HEK293 (cell line): ENCODE measurements at regions not wholly inside any gene's neighbourhood (a gene's known extent, or its start where the extent isn't known, plus 50 kb on each side); places are given as distances from the start of the nearest gene placed in this dataset.

ENCODE experiments used
- CTCF ChIA-PET: fragments of 350-600 bp; formaldehyde crosslinking; extraction: SDS; loops from one replicate; lab custom pipeline; 2021; ENCODE audit warnings: antibody characterized with exemption; lab: Yijun Ruan, JAX
- POLR2A ChIA-PET: fragments of 300-600 bp; formaldehyde crosslinking; extraction: SDS; loops from one replicate; lab custom pipeline; 2020; ENCODE audit warnings: antibody characterized with exemption, inconsistent platforms; lab: Yijun Ruan, JAX
- H3K27ac ChIP-seq: fragments of 200-500 bp; sonication (Bioruptor generic); 2 replicates; pipeline ENCODE4 v1.5.1; 2014; ENCODE audit warnings: low read depth, low read length, control low read depth, inconsistent platforms; ENCODE audit errors: extremely low read depth
- H3K36me3 ChIP-seq, 2 experiments: fragments of 200-500 bp in 1 of 2; sonication (Bioruptor generic) in 1 of 2; 1 replicate in 1 of 2; 2 replicates in 1 of 2; pipeline ENCODE4 v1.5.1; 2014 to 2017; ENCODE audit warnings: inconsistent platforms in 2 of 2, low read length in 2 of 2; ENCODE audit not compliant: control insufficient read depth in 2 of 2, insufficient read depth in 1 of 2
- H3K4me1 ChIP-seq: fragments of 200-500 bp; sonication (Bioruptor generic); 2 replicates; pipeline ENCODE4 v1.5.1; 2014; ENCODE audit warnings: mild to moderate bottlenecking, low read length, inconsistent platforms; ENCODE audit not compliant: control insufficient read depth, insufficient read depth
- H3K4me3 ChIP-seq: 2 replicates; pipeline ENCODE4 v1.5.1; 2011; ENCODE audit warnings: low read depth, mild to moderate bottlenecking, control low read depth, low read length, moderate library complexity
- H3K9me3 ChIP-seq: fragments of 200-500 bp; sonication (Bioruptor generic); 2 replicates; pipeline ENCODE4 v1.5.1; 2014; ENCODE audit warnings: low read depth, low read length, inconsistent platforms; ENCODE audit not compliant: control insufficient read depth, insufficient read depth
- BCL11B ChIP-seq: fragments of 450-650 bp; formaldehyde crosslinking; IDR thresholded peaks from 2 replicates; pipeline ENCODE4 v1.5.1; 2016; ENCODE audit warnings: low read depth, missing biosample characterization, missing genetic modification characterization
- GLIS1 ChIP-seq: fragments of 450-650 bp; formaldehyde crosslinking; IDR thresholded peaks from 2 replicates; pipeline ENCODE4 v1.5.1; 2016; ENCODE audit warnings: missing biosample characterization, missing genetic modification characterization
- KLF9 ChIP-seq: fragments of 450-650 bp; formaldehyde crosslinking; IDR thresholded peaks from 2 replicates; pipeline ENCODE4 v1.5.1; 2016; ENCODE audit warnings: missing biosample characterization, missing genetic modification characterization, low read depth
- PRDM2 ChIP-seq: fragments of 450-650 bp; formaldehyde crosslinking; IDR thresholded peaks from 2 replicates; pipeline ENCODE4 v1.5.1; 2016; ENCODE audit warnings: missing biosample characterization, missing genetic modification characterization, borderline replicate concordance
- RBAK ChIP-seq: fragments of 450-650 bp; formaldehyde crosslinking; IDR thresholded peaks from 2 replicates; pipeline ENCODE4 v1.5.1; 2016; ENCODE audit warnings: missing biosample characterization, missing genetic modification characterization
- REPIN1 ChIP-seq: fragments of 450-650 bp; formaldehyde crosslinking; IDR thresholded peaks from 2 replicates; pipeline ENCODE4 v1.5.1; 2017; ENCODE audit warnings: missing biosample characterization, missing genetic modification characterization, low read depth
- ZNF16 ChIP-seq: fragments of 450-650 bp; formaldehyde crosslinking; IDR thresholded peaks from 2 replicates; pipeline ENCODE4 v1.5.1; 2016; ENCODE audit warnings: low read depth, missing biosample characterization, missing genetic modification characterization
- ZNF18 ChIP-seq: fragments of 450-650 bp; formaldehyde crosslinking; IDR thresholded peaks from 2 replicates; pipeline ENCODE4 v1.5.1; 2016; ENCODE audit warnings: missing biosample characterization, missing genetic modification characterization
- ZNF184 ChIP-seq: fragments of 450-650 bp; IDR thresholded peaks from 2 replicates; pipeline ENCODE4 v1.5.1; 2018; ENCODE audit warnings: missing biosample characterization, mild to moderate bottlenecking, missing genetic modification characterization
- ZNF341 ChIP-seq: fragments of 450-650 bp; formaldehyde crosslinking; IDR thresholded peaks from 2 replicates; pipeline ENCODE4; 2016; ENCODE audit warnings: low read depth, missing biosample characterization, missing genetic modification characterization
- ZNF621 ChIP-seq: fragments of 450-650 bp; formaldehyde crosslinking; IDR thresholded peaks from 2 replicates; pipeline ENCODE4 v1.5.1; 2017; ENCODE audit warnings: missing biosample characterization, missing genetic modification characterization
- ZNF670 ChIP-seq: fragments of 450-650 bp; formaldehyde crosslinking; IDR thresholded peaks from 2 replicates; pipeline ENCODE4 v1.5.1; 2016; ENCODE audit warnings: missing biosample characterization, missing genetic modification characterization, low read depth
- ZNF701 ChIP-seq: fragments of 450-650 bp; formaldehyde crosslinking; IDR thresholded peaks from 2 replicates; pipeline ENCODE4 v1.5.1; 2016; ENCODE audit warnings: missing biosample characterization, missing genetic modification characterization
- ZNF785 ChIP-seq: fragments of 450-650 bp; formaldehyde crosslinking; IDR thresholded peaks from 2 replicates; pipeline ENCODE4 v1.5.1; 2016; ENCODE audit warnings: missing biosample characterization, missing genetic modification characterization
- ZSCAN18 ChIP-seq: fragments of 450-650 bp; formaldehyde crosslinking; IDR thresholded peaks from 2 replicates; pipeline ENCODE4 v1.5.1; 2016; ENCODE audit warnings: missing biosample characterization, missing genetic modification characterization
- TF ChIP-seq, protein P1 (sequence below): fragments of 450-650 bp; formaldehyde crosslinking; IDR thresholded peaks from 2 replicates; pipeline ENCODE4 v1.5.1; 2016; ENCODE audit warnings: missing biosample characterization, missing genetic modification characterization
- TF ChIP-seq, protein P2 (sequence below): fragments of 450-650 bp; IDR thresholded peaks from 2 replicates; pipeline ENCODE4 v1.5.1; 2018; ENCODE audit warnings: missing biosample characterization, mild to moderate bottlenecking, missing genetic modification characterization
- TF ChIP-seq, protein P3 (sequence below): fragments of 450-650 bp; formaldehyde crosslinking; IDR thresholded peaks from 2 replicates; pipeline ENCODE4 v1.5.1; 2017; ENCODE audit warnings: missing biosample characterization, missing genetic modification characterization
- TF ChIP-seq, protein P4 (sequence below): fragments of 450-650 bp; formaldehyde crosslinking; IDR thresholded peaks from 2 replicates; pipeline ENCODE4 v1.5.1; 2016; ENCODE audit warnings: missing biosample characterization, missing genetic modification characterization, borderline replicate concordance

GRCh38 chr21:20661745-20662422 lies 336.3 kb upstream of the NCAM2 start:
- ChIA-PET CTCF (no interaction called here), POLR2A (no interaction called here)
- peaks cover 2% of the 10 kb centered on the region; the same call in 1 of the 2 replicates for H3K9me3 ChIP-seq
- H3K4me1 ChIP-seq: no peaks in the 10 kb centered on the region
- no peak overlapping the region for H3K27ac ChIP-seq
- H3K4me3 ChIP-seq: no peak overlapping the region
- no peaks in the 10 kb centered on the region for H3K36me3 ChIP-seq
- TF ChIP-seq KLF9 (tag by site-specific recombination): no peak
- TF ChIP-seq, protein P1, sequence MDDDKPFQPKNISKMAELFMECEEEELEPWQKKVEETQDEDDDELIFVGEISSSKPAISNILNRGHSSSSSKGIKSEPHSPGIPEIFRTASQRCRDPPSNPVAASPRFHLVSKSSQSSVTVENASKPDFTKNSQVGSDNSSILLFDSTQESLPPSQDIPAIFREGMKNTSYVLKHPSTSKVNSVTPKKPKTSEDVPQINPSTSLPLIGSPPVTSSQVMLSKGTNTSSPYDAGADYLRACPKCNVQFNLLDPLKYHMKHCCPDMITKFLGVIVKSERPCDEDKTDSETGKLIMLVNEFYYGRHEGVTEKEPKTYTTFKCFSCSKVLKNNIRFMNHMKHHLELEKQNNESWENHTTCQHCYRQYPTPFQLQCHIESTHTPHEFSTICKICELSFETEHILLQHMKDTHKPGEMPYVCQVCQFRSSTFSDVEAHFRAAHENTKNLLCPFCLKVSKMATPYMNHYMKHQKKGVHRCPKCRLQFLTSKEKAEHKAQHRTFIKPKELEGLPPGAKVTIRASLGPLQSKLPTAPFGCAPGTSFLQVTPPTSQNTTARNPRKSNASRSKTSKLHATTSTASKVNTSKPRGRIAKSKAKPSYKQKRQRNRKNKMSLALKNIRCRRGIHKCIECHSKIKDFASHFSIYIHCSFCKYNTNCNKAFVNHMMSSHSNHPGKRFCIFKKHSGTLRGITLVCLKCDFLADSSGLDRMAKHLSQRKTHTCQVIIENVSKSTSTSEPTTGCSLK: no peak
- TF ChIP-seq, protein P2, sequence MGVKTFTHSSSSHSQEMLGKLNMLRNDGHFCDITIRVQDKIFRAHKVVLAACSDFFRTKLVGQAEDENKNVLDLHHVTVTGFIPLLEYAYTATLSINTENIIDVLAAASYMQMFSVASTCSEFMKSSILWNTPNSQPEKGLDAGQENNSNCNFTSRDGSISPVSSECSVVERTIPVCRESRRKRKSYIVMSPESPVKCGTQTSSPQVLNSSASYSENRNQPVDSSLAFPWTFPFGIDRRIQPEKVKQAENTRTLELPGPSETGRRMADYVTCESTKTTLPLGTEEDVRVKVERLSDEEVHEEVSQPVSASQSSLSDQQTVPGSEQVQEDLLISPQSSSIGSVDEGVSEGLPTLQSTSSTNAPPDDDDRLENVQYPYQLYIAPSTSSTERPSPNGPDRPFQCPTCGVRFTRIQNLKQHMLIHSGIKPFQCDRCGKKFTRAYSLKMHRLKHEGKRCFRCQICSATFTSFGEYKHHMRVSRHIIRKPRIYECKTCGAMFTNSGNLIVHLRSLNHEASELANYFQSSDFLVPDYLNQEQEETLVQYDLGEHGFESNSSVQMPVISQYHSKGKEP (tag by site-specific recombination): no peak
- no peak for TF ChIP-seq ZNF785 (tag by site-specific recombination)
- no peak for TF ChIP-seq ZNF184
- TF ChIP-seq ZNF341: no peak
- no peak for TF ChIP-seq GLIS1 (tag by site-specific recombination)
- no peak for TF ChIP-seq ZNF670
- TF ChIP-seq REPIN1 (tag by site-specific recombination): no peak
- no peak for TF ChIP-seq RBAK (tag by site-specific recombination)
- TF ChIP-seq PRDM2 (tag by site-specific recombination): no peak

DNA sequence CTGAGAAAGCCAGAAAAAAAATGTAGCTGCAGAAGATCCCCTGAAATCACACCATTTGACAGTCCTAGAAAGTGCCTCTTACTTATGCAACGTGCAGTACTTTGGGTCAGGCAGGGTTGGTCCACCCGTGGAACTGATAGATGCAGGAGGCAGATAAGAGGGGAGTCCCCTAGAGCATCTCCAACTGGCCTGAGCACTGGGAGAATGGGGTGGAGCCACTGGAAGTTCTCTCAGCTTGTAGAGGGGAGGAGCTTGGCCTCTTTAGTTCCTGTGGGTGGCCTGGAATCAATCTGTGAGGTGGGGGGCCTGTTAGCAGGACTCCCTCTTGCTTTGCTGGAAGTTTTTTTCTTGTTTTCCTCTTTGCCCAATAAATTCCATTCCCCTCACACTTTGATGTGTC lies 335.7 kb upstream of the NCAM2 start:
- no peak overlapping the region for H3K27ac ChIP-seq
- POLR2A ChIA-PET: no interaction called here
- CTCF ChIA-PET: no interaction called here
- H3K36me3 ChIP-seq: no peaks in the 10 kb centered on the region
- no peaks in the 10 kb centered on the region for H3K4me1 ChIP-seq
- no peak overlapping the region for H3K4me3 ChIP-seq
- peaks cover 2% of the 10 kb centered on the region; the same call in 1 of the 2 replicates for H3K9me3 ChIP-seq
- no peak for TF ChIP-seq ZNF16 (tag by site-specific recombination)
- TF ChIP-seq, protein P3, sequence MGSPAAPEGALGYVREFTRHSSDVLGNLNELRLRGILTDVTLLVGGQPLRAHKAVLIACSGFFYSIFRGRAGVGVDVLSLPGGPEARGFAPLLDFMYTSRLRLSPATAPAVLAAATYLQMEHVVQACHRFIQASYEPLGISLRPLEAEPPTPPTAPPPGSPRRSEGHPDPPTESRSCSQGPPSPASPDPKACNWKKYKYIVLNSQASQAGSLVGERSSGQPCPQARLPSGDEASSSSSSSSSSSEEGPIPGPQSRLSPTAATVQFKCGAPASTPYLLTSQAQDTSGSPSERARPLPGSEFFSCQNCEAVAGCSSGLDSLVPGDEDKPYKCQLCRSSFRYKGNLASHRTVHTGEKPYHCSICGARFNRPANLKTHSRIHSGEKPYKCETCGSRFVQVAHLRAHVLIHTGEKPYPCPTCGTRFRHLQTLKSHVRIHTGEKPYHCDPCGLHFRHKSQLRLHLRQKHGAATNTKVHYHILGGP (tag by site-specific recombination): no peak
- TF ChIP-seq BCL11B (tag by site-specific recombination): no peak
- no peak for TF ChIP-seq ZNF18 (tag by site-specific recombination)
- no peak for TF ChIP-seq ZNF621 (tag by site-specific recombination)
- no peak for TF ChIP-seq ZSCAN18 (tag by site-specific recombination)
- TF ChIP-seq ZNF701 (tag by site-specific recombination): no peak
- TF ChIP-seq, protein P4, sequence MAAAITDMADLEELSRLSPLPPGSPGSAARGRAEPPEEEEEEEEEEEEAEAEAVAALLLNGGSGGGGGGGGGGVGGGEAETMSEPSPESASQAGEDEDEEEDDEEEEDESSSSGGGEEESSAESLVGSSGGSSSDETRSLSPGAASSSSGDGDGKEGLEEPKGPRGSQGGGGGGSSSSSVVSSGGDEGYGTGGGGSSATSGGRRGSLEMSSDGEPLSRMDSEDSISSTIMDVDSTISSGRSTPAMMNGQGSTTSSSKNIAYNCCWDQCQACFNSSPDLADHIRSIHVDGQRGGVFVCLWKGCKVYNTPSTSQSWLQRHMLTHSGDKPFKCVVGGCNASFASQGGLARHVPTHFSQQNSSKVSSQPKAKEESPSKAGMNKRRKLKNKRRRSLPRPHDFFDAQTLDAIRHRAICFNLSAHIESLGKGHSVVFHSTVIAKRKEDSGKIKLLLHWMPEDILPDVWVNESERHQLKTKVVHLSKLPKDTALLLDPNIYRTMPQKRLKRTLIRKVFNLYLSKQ: no peak
